ENCODE measurements at regions not wholly inside any gene's neighbourhood (a gene's known extent, or its start where the extent isn't known, plus 50 kb on each side); places are given as distances from the start of the nearest gene placed in this dataset.

GRCh38 chr6:235763-236360 is 56.4 kb upstream of the DUSP22 start:
- Histone ChIP-seq H2AK5ac (ENCODE audit: insufficient read length, low read length) (no peak overlapping the region), H3K79me1 (ENCODE audit: insufficient read depth, low read depth, low read length, poor library complexity, severe bottlenecking) (no peaks in the 10 kb centered on the region), H2BK15ac (ENCODE audit: low read depth, low read length) (no peak overlapping the region), H3K9ac (ENCODE audit: extremely low read depth, insufficient read length, low read length) (no peak overlapping the region), H3T11ph (ENCODE audit: low read length) (no peak overlapping the region), H2BK12ac (ENCODE audit: insufficient read length, low read depth, low read length) (no peak overlapping the region), H3K23me2 (ENCODE audit: insufficient read length, low read depth, low read length, poor library complexity, severe bottlenecking) (no peaks in the 10 kb centered on the region), H3K4me1 (ENCODE audit: insufficient read depth, low read length) (peaks cover 13% of the 10 kb centered on the region; the same call in 1 of the 2 replicates), H3K18ac (ENCODE audit: insufficient read length, low read depth, low read length) (no peak overlapping the region), H2AFZ (ENCODE audit: low read length) (peak overlapping the region; percentile 88), H4K8ac (replicated peaks; ENCODE audit: insufficient read length, low read depth, low read length) (no peak overlapping the region), H3K79me2 (ENCODE audit: insufficient read depth, low read length) (no peaks in the 10 kb centered on the region), H3K27me3 (ENCODE audit: insufficient read depth, low read length) (no peaks in the 10 kb centered on the region), H3K4ac (ENCODE audit: low read depth, low read length) (no peak overlapping the region), H3K23ac (ENCODE audit: insufficient read length, low read depth, low read length) (no peak overlapping the region), H3K27ac (ENCODE audit: insufficient read length, low read depth, low read length) (no peak overlapping the region), H4K91ac (ENCODE audit: insufficient read length, low read depth, low read length) (no peak overlapping the region), H2BK5ac (ENCODE audit: insufficient read length, low read length) (no peak overlapping the region), H2BK120ac (ENCODE audit: low read depth, low read length, poor library complexity, severe bottlenecking) (no peak overlapping the region), H2BK20ac (ENCODE audit: low read depth, low read length, poor library complexity, severe bottlenecking) (no peak overlapping the region), H4K5ac (ENCODE audit: insufficient read length, low read depth, low read length) (no peak overlapping the region), H3K9me3 (ENCODE audit: control insufficient read depth, low read depth, low read length) (no peaks in the 10 kb centered on the region), H3K14ac (ENCODE audit: insufficient read depth, low read length) (no peak overlapping the region), H3K4me2 (ENCODE audit: insufficient read depth, insufficient read length, low read length) (no peak overlapping the region), H3K56ac (ENCODE audit: insufficient read length, low read depth, low read length) (no peak overlapping the region), H4K20me1 (ENCODE audit: control insufficient read depth, insufficient read depth, insufficient read length) (no peaks in the 10 kb centered on the region)
- H3K4me3 Mint-ChIP-seq, result peak overlapping the region; percentile 35 to 51
- peaks cover 2% of the 10 kb centered on the region; the same call in 1 of the 2 replicates for H3K27me3 Mint-ChIP-seq (ENCODE audit: low read depth)
- no peaks in the 10 kb centered on the region; a peak in 1 of 7 replicates for H3K36me3 Mint-ChIP-seq (ENCODE audit: insufficient read depth in 1 of 3, low read depth in 3 of 3)
- WGBS (ENCODE audit: extremely low coverage, insufficient read length, low lambda C conversion rate), result no CpG with 5 or more reads among the region's 2 CpGs
- H3K9me3 Mint-ChIP-seq, result peaks cover 5% of the 10 kb centered on the region in 2 experiments; a peak in 3 of 5 replicates
- peaks cover 28 to 32% of the 10 kb centered on the region in 2 experiments for H3K4me1 Mint-ChIP-seq
- no peak for DNase-seq
- no peak for TF ChIP-seq CTCF (conservative IDR thresholded peaks at IDR 0.05)
- H3K27ac Mint-ChIP-seq, result peak overlapping the region in 1 of 3 experiments; percentile 16; a peak in 2 of 7 replicates
